Epithelial cell of proximal tubule (primary cell): ENCODE measurements at regions not wholly inside any gene's neighbourhood (a gene's known extent, or its start where the extent isn't known, plus 50 kb on each side); places are given as distances from the start of the nearest gene placed in this dataset.

Experiments used
- DNase-seq: peaks from one replicate; pipeline ENCODE4 v3.0.0-alpha.2; 2011; ENCODE audit warnings: low read depth
- H3K4me3 ChIP-seq: 2 replicates; pipeline ENCODE4 v1.5.1; 2011; ENCODE audit warnings: low read depth, mild to moderate bottlenecking, low read length
- TF ChIP-seq, protein P1 (sequence below): conservative IDR thresholded peaks from 2 replicates; pipeline ENCODE4 v1.5.1; 2012; ENCODE audit warnings: low read depth, mild to moderate bottlenecking, low read length

DNA sequence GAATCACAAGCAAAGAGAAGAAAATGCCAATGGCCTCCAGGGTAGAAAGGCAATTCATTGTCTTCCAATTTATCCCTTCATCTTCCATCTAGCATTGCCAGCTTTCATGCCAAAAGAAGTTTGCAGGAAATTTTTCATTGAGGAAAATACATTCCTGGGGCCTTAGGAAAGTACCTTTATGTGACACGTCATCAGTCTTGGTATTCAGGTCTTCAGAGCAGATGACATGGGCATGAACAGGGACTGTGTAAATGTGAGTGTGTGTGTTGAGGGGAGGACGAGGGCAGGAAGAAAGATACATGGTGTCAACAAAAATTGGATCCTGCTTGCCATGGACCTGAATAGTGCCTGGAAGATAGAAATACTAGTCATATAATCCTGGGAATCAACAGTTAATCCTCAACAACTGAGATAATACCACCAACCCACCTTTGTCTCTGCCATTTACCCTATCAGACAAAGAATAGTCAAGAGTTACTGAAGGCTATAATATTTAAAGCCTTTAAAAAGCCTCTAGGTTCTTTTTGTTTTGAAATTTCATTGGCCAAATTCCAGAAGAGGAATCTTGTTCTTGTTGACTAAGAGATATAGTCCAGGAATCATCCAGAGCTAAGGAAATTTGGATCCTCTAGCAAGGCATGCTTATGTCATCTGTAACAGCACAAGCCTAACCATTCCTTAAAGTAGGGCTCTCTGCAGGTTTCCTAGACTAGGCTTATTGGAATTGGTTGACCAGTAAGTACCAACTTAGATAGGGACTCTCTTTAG lies 405.8 kb upstream of the SASH1 start:
- no peak overlapping the region for H3K4me3 ChIP-seq
- TF ChIP-seq, protein P1, sequence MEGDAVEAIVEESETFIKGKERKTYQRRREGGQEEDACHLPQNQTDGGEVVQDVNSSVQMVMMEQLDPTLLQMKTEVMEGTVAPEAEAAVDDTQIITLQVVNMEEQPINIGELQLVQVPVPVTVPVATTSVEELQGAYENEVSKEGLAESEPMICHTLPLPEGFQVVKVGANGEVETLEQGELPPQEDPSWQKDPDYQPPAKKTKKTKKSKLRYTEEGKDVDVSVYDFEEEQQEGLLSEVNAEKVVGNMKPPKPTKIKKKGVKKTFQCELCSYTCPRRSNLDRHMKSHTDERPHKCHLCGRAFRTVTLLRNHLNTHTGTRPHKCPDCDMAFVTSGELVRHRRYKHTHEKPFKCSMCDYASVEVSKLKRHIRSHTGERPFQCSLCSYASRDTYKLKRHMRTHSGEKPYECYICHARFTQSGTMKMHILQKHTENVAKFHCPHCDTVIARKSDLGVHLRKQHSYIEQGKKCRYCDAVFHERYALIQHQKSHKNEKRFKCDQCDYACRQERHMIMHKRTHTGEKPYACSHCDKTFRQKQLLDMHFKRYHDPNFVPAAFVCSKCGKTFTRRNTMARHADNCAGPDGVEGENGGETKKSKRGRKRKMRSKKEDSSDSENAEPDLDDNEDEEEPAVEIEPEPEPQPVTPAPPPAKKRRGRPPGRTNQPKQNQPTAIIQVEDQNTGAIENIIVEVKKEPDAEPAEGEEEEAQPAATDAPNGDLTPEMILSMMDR: no peak
- DNase-seq: no peak

DNA sequence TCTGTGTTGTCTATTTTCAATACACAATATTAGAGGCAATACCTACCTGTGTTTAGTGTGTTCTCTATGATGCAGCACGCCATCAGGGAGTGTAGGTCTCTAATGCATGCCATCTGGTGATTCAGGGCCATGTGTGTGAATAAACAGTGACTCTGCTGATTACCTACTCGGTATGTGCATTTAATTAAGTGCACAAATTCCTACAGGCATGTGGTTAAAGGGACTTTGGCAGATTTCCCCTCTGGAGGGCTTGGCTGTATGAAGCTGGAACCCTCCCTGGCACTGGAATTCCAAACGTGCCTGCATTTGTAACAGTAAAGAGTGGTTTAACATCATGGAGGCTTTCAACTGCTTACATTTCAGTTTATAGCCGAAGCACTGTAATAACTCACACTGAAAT lies 401.5 kb upstream of the SASH1 start:
- DNase-seq: peak; percentile 15
- H3K4me3 ChIP-seq: no peak overlapping the region
- TF ChIP-seq, protein P1: no peak

DNA sequence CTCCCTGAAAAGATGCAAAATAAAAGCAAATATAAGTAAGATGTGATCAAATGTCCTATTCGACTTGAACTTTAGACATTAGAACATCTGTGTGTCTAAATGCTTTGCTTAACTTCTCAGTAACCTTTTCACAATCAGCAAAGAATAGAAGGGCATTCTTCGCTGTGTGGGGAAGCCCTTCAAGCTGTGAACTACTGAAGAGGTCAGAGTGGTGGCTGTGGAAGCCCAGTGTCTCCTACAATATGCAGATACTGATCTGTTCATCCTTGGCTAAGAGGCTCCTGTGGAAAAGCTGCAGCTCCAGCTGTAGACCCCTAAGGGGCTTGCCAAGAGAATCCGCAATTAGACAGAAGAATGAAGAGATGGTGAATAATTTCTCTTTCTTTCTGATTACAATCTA lies 400.3 kb upstream of the SASH1 start:
- no peak for DNase-seq
- no peak overlapping the region for H3K4me3 ChIP-seq
- TF ChIP-seq, protein P1: no peak

DNA sequence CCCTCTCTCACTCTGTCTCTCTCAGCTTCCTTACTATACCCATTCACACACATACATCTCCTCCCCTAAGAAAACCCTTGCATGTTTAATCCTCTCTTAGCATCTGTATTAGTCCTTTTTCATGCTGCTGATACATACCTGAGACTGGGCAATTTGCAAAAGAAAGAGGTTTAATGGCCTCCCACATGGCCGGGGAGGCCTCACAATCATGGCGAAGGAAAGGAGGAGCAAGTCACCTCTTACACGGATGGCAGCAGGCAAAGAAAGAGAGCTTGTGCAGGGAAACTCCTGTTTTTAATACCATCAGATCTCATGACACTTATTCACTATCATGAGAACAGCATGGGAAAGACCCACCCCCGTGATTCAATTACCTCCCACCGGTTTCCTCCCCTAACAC lies 398.5 kb upstream of the SASH1 start:
- TF ChIP-seq, protein P1: no peak
- no peak overlapping the region for H3K4me3 ChIP-seq
- no peak for DNase-seq

DNA sequence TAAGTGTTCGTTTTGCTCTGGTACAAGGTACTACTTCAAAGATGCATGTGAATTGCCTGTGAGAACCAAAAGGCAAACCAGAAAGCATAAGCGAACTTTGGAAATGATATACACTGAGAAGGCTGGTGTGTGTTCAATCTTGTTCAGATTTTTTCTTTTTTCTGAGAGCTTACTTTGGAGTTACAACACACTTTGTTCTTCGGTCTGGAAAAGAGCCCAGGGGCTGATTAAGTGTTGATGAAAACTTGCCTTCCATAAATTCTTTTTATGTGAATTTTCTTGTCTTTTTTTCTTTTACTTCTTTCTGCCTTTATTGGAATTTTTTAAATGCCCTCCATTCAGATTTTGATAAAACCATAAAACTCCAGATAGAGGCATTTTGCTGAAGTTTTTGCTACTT lies 395.1 kb upstream of the SASH1 start:
- DNase-seq: no peak
- no peak overlapping the region for H3K4me3 ChIP-seq
- TF ChIP-seq, protein P1: no peak

DNA sequence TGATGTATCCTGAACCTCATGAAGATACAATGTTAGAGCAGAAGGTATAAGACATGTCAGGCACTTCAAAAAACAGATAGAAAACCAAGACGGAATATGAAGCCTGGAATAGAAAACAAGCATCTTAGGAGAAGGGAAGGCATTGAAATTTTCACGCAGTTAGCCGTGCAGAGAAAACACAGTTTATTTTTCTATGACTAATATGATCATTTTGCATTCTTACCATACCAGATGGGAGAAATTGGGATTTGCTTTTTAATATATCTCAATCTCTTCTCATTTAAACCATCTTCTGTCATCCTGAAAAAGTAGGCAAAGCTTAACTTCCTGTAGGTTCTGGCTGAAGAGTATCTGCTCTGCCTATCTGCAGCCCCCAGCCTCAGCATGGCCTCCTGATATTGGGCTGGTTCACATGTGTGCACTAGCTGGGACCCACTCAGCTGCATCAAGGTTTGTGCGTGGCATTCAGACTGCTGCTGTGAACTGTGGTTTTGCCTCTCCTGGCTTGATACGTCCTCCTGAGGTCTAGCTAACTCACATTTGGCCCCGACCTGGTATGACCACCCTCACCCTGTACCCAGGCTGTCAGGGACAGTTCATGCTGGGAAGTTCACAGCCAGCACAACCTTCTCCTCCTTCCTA lies 392.5 kb upstream of the SASH1 start:
- no peak overlapping the region for H3K4me3 ChIP-seq
- no peak for DNase-seq
- TF ChIP-seq, protein P1: no peak

DNA sequence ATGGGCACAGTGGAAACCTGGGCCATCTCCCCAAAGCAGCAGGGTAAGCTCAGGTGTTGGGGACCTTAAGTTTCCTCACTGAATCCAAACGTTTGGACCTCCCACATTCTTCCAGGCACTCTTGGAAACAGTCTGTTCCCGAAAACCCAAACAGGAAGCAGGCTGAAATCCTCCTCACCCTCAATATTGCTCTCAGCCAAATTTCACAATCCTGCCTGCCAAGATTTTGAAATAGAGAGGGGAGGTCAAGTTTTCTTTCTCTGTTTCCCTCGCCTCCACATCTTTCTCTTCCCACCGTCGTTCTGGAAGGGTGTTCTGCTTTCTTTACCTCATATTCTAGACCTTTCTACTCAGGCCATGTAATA lies 392.0 kb upstream of the SASH1 start:
- TF ChIP-seq, protein P1: no peak
- DNase-seq: no peak
- no peak overlapping the region for H3K4me3 ChIP-seq
